LoVo (cell line): ENCODE measurements at regions not wholly inside any gene's neighbourhood (a gene's known extent, or its start where the extent isn't known, plus 50 kb on each side); places are given as distances from the start of the nearest gene placed in this dataset.
"Not testable (repeated sequence)": the region's sequence is repeated elsewhere in the genome, so short reads cannot be mapped to it uniquely, and the experiment has no call there.

Experiments used
- DNase-seq: peaks from one replicate; pipeline ENCODE4 v3.0.0-alpha.2; 2016; ENCODE audit warnings: low spot score

GRCh38 chr10:108966005-108966404 lies 957.3 kb downstream of the XPNPEP1 start:
- DNase-seq = no peak

DNA sequence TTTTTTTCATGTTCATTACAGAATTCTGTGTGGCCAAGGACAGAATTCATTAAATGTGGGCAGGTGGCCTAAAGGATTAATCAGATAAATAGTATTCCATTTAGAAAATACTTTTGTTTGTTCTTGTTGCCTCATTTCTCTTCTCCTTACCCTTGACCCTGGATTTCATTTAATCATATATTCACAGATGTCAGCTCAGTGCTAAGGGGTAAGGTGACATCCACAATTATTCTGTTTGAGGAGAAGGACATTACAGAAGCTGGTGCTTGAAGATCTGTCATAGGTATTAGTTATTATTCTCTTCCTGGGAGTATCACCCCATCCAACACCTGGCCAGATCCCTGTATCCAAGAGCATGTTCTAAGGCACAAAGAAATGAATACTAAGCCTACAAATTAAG lies 961.1 kb downstream of the XPNPEP1 start:
- no peak for DNase-seq

GRCh38 chr10:108957681-108958080 lies 965.6 kb downstream of the XPNPEP1 start:
- DNase-seq = no peak

DNA sequence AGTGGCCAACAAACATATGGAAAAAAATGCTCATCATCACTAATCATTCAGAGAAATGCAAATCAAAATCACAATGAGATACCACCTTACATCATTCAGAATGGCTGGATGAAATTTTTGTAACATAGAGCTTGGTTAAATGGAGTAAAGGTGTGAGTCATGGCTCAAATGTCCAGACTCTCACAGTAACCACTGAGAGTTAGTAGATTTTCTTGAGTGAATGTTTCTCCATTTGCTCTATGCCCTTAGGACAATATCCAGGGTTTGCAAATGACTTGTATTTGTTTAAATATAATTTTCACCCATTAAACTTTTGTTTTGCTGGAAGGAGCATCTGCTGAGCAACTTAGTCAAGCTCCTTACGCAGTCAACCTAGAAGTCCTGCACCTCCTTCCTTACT lies 967.2 kb downstream of the XPNPEP1 start:
- no peak for DNase-seq

- DNase-seq = not testable (repeated sequence)
Measured at GRCh38 chr10:108920029-108920428, 1003.3 kb downstream of the XPNPEP1 start.

DNA sequence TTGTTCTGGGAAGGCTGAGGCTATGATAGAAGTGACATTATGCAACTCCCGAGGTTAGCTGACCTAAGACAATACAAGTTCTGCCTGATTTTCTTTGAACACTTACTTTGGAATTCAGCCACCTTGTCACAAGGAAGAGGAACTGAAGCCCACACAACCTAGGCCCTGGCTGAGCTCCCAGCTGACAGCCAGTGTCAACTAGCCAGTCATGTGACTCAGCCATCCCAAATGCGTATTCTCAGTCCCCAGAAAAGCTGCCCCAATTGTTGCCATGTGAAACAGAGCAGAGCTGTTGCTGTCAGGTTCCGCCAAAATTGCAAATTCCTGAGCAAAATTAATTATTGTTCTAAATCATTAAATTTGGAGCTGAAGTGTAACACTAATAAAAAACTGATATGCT lies 1010.0 kb downstream of the XPNPEP1 start:
- no peak for DNase-seq

- DNase-seq = no peak
Measured at GRCh38 chr10:108911814-108912541, 1011.3 kb downstream of the XPNPEP1 start.

DNA sequence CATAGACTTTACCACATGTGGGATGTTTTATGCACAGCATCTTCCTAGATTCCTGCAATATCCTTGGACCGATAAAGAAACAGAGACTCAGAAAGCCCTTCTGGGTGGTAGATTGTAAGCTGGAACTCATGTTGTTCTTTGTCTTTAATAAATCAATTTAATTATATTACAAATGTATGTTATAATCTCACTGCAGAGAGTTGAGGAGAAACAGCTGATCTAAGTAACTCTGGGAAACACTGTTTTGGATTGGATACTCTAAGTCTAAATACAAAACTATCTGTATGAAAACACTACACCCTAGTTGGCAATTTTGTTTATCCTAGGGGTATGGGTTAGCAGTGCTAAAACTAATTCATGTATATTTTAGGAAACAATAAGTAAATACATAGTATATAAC lies 1015.2 kb downstream of the XPNPEP1 start:
- no peak for DNase-seq

GRCh38 chr10:108905821-108906220 lies 1017.5 kb downstream of the XPNPEP1 start:
- DNase-seq = no peak

DNA sequence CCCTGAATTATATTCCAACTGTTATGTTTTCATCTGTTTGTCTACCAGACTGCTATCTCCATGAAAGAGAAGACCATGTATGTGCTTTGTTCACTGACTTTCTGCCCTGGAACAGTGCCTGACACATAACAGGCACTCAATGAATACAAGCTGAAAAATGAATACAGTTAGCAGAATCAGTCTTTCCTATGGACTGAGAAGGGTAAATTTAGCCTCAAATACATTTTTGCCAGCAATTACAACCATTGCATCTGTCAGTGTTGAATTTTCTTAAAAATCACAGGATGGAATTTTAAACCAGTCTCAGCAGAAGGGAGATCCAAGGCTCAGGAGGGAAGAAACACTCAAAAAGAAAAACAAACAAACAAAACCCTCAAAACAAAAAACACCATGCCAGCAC lies 1018.1 kb downstream of the XPNPEP1 start:
- DNase-seq = no peak

GRCh38 chr10:108904163-108904838 lies 1019.0 kb downstream of the XPNPEP1 start:
- DNase-seq = no peak

DNA sequence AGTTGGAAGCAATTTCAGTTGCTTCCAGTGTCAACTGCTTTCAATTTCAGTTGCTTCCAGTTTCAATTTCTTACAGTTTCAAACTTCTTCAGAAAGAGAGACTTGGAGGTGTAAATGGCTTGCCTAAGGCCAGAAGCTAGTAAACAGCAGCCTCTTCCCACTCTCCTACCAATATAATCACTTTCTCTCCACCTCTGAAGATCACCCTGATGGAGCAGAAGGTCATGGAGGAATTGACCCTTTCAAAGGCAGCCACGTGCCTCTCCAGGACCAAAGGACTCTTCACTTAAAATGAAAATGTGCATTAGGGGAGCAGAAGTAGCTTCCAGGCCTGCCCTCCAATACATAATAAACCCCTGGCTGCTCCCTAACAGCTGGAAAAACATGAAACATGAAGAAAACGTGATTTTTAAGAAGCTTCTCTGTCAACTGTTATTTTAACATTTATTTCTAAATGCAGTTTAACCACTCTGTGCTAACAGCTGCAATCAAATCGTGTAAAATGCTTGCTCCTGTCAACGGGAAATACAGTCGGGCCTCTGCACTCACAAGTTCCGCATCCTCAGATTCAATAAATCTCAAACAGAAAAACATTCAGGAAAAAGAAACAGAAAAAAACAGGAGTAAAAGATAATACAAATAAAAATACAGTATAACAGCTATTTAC lies 1020.6 kb downstream of the XPNPEP1 start:
- no peak for DNase-seq

GRCh38 chr10:108901781-108902618 lies 1021.3 kb downstream of the XPNPEP1 start:
- no peak for DNase-seq

DNA sequence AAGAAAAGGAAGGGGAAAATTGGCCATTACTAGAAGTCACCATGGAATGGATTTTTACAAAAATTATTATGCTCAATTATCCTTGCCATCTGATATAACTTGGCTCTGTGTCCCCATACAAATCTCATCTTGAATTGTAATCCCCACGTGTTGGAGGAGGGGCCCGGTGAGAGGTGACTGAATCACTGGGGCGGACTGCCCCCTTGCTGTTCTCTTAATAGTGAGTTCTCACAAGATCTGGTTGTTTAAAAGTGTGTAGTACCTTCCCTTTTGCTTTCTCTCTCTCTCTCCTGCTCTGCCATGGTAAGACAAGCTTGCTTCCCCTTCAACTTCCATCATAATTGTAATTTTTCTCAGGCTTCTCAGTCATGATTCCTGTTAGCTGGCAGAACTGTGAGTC lies 1023.6 kb downstream of the XPNPEP1 start:
- no peak for DNase-seq

- DNase-seq = no peak
Measured at GRCh38 chr10:108894402-108895301, 1028.7 kb downstream of the XPNPEP1 start.

DNA sequence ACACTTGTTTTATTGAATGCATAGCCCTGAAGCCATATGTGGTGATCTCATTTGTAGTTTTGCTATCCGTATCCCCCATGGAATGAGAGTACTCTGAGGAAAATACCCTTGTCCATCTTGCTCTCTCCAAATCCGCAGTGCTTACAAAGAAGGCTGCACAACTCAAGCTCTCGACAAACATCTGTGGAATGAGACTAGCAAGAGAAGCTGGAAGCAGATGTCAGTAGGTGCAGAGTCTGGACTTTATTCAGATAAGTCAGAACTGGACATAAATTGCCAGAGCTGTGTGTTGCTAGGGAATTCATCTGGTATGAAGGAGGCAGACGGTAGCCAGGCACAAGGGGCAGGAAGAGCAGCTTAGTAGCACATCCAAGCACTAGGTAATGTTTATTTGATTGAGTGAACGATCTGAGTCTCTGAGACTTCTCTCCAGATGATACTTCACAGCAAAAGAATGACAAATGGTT lies 1046.2 kb downstream of the XPNPEP1 start:
- DNase-seq = no peak

GRCh38 chr10:108872854-108873253 lies 1050.5 kb downstream of the XPNPEP1 start:
- DNase-seq = no peak

DNA sequence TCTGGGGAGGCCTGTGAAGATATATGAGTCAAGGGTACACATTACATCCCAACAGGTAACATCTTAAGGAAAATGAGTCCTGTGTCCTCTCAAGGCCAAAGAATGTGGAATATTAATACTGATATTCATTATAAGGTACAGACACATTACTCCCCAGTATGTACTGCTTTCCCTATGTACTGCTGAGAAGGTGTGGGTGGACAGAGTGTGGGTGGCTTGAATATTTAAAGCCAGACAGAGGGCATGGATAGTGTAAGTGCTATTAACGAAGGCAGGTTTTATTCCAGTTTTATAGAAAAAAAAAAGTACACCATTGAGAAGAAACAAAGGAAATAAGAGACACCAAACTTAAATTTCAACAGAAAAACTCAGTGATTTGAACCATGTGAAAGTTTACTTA lies 1054.4 kb downstream of the XPNPEP1 start:
- DNase-seq = no peak

GRCh38 chr10:108862676-108863350 lies 1060.5 kb downstream of the XPNPEP1 start:
- no peak for DNase-seq

- no peak for DNase-seq
Measured at GRCh38 chr10:108861181-108861754, 1062.0 kb downstream of the XPNPEP1 start.
